ENCODE measurements at regions not wholly inside any gene's neighbourhood (a gene's known extent, or its start where the extent isn't known, plus 50 kb on each side); places are given as distances from the start of the nearest gene placed in this dataset.

- Mint-ChIP-seq H3K4me3 (no peak overlapping the region), H3K36me3 (peaks cover 19% of the 10 kb centered on the region), H3K27ac (no peak overlapping the region), H3K9me3 (peaks cover 19% of the 10 kb centered on the region), H3K27me3 (ENCODE audit: low read depth) (no peaks in the 10 kb centered on the region), H3K4me1 (peaks cover 44% of the 10 kb centered on the region)
- DNase-seq (ENCODE audit: low spot score) (no peak), ATAC-seq (no peak)
- ChIA-PET POLR2A (no interaction called here), CTCF (no interaction called here)
- no peak for TF ChIP-seq ETV6 (CRISPR knock-in tag; IDR thresholded peaks at IDR 0.05)
- TF ChIP-seq ZNF121 (CRISPR knock-in tag; IDR thresholded peaks at IDR 0.05), result no peak
- TF ChIP-seq, protein P1, sequence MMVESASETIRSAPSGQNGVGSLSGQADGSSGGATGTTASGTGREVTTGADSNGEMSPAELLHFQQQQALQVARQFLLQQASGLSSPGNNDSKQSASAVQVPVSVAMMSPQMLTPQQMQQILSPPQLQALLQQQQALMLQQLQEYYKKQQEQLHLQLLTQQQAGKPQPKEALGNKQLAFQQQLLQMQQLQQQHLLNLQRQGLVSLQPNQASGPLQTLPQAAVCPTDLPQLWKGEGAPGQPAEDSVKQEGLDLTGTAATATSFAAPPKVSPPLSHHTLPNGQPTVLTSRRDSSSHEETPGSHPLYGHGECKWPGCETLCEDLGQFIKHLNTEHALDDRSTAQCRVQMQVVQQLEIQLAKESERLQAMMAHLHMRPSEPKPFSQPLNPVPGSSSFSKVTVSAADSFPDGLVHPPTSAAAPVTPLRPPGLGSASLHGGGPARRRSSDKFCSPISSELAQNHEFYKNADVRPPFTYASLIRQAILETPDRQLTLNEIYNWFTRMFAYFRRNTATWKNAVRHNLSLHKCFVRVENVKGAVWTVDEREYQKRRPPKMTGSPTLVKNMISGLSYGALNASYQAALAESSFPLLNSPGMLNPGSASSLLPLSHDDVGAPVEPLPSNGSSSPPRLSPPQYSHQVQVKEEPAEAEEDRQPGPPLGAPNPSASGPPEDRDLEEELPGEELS (CRISPR knock-in tag; IDR thresholded peaks at IDR 0.05), result no peak
- no peak for TF ChIP-seq TEAD4 (CRISPR knock-in tag; IDR thresholded peaks at IDR 0.05)
- no peak for TF ChIP-seq ZNF232 (CRISPR knock-in tag; IDR thresholded peaks at IDR 0.05)
Measured at GRCh38 chr12:125336246-125336645, 271.0 kb downstream of the AACS start.

DNA sequence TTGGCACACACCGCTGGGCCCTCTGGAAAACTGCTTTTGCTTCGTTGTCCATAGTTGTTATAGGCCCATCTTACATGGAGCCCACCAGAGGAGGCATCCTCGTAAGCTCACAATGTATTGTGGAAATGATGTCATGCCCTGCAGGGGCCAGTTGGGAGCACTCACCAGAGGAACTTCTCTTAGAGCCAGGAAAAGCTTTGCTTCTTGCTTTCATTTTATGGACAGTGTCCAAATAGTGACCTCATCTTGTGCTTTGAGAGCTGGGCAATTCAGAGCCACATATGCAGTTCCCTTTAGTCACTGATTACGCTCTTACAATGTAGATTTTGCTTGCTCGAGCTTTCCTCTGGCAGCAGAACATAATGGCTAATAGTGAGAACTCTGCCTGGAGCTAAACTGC, 275.6 kb downstream of the AACS start:
- peak; percentile 71 for ATAC-seq

More for the DNA sequence above, 275.6 kb downstream of the AACS start:
- no peaks in the 10 kb centered on the region for H3K27me3 Mint-ChIP-seq (ENCODE audit: low read depth)
- CTCF ChIA-PET, result interaction anchor here (1.0 to 2.4 kb wide), 2 partner anchors 9 to 12 kb away, joined by 5 to 14 read pairs; no protein-coding TSS in a partner anchor
- H3K4me1 Mint-ChIP-seq, result peaks cover 38% of the 10 kb centered on the region
- POLR2A ChIA-PET, result no interaction called here
- TF ChIP-seq, protein P2, sequence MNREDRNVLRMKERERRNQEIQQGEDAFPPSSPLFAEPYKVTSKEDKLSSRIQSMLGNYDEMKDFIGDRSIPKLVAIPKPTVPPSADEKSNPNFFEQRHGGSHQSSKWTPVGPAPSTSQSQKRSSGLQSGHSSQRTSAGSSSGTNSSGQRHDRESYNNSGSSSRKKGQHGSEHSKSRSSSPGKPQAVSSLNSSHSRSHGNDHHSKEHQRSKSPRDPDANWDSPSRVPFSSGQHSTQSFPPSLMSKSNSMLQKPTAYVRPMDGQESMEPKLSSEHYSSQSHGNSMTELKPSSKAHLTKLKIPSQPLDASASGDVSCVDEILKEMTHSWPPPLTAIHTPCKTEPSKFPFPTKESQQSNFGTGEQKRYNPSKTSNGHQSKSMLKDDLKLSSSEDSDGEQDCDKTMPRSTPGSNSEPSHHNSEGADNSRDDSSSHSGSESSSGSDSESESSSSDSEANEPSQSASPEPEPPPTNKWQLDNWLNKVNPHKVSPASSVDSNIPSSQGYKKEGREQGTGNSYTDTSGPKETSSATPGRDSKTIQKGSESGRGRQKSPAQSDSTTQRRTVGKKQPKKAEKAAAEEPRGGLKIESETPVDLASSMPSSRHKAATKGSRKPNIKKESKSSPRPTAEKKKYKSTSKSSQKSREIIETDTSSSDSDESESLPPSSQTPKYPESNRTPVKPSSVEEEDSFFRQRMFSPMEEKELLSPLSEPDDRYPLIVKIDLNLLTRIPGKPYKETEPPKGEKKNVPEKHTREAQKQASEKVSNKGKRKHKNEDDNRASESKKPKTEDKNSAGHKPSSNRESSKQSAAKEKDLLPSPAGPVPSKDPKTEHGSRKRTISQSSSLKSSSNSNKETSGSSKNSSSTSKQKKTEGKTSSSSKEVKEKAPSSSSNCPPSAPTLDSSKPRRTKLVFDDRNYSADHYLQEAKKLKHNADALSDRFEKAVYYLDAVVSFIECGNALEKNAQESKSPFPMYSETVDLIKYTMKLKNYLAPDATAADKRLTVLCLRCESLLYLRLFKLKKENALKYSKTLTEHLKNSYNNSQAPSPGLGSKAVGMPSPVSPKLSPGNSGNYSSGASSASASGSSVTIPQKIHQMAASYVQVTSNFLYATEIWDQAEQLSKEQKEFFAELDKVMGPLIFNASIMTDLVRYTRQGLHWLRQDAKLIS (CRISPR knock-in tag; IDR thresholded peaks at IDR 0.05; ENCODE audit: borderline replicate concordance), result no peak
- TF ChIP-seq IRF2 (CRISPR knock-in tag; IDR thresholded peaks at IDR 0.05; ENCODE audit: borderline replicate concordance, low read depth) (no peak), HMGXB4 (CRISPR knock-in tag; IDR thresholded peaks at IDR 0.05) (no peak), AR (CRISPR knock-in tag; IDR thresholded peaks at IDR 0.05) (no peak), ESRRA (CRISPR knock-in tag; IDR thresholded peaks at IDR 0.05; ENCODE audit: borderline replicate concordance) (no peak), TEAD4 (CRISPR knock-in tag; IDR thresholded peaks at IDR 0.05) (no peak), ATF6 (CRISPR knock-in tag; IDR thresholded peaks at IDR 0.05) (no peak), OVOL2 (CRISPR knock-in tag; IDR thresholded peaks at IDR 0.05; ENCODE audit: borderline replicate concordance) (no peak)
- TF ChIP-seq, protein P3, sequence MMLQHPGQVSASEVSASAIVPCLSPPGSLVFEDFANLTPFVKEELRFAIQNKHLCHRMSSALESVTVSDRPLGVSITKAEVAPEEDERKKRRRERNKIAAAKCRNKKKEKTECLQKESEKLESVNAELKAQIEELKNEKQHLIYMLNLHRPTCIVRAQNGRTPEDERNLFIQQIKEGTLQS (CRISPR knock-in tag; conservative IDR thresholded peaks at IDR 0.05), result no peak
- TF ChIP-seq, protein P4, sequence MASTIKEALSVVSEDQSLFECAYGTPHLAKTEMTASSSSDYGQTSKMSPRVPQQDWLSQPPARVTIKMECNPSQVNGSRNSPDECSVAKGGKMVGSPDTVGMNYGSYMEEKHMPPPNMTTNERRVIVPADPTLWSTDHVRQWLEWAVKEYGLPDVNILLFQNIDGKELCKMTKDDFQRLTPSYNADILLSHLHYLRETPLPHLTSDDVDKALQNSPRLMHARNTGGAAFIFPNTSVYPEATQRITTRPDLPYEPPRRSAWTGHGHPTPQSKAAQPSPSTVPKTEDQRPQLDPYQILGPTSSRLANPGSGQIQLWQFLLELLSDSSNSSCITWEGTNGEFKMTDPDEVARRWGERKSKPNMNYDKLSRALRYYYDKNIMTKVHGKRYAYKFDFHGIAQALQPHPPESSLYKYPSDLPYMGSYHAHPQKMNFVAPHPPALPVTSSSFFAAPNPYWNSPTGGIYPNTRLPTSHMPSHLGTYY (CRISPR knock-in tag; IDR thresholded peaks at IDR 0.05), result no peak
- peaks cover 20% of the 10 kb centered on the region for H3K9me3 Mint-ChIP-seq
- peaks cover 16% of the 10 kb centered on the region for H3K36me3 Mint-ChIP-seq
- H3K4me3 Mint-ChIP-seq, result no peak overlapping the region
- no peak overlapping the region for H3K27ac Mint-ChIP-seq
- no peak for DNase-seq (ENCODE audit: low spot score)
